ENCODE measurements at regions not wholly inside any gene's neighbourhood (a gene's known extent, or its start where the extent isn't known, plus 50 kb on each side); places are given as distances from the start of the nearest gene placed in this dataset.

GRCh38 chrX:51006064-51006463, 95.5 kb downstream of the BMP15 start:
- no peak for TF ChIP-seq CTCF (IDR thresholded peaks at IDR 0.05)
- TF ChIP-seq POLR2A (IDR thresholded peaks at IDR 0.05): no peak
- ATAC-seq (no peak), DNase-seq (no peak)
- no peaks in the 10 kb centered on the region for H3K4me1 ChIP-seq
- H3K36me3 ChIP-seq: no peaks in the 10 kb centered on the region
- no peak overlapping the region for H3K27ac ChIP-seq
- intact Hi-C loops (cut with DNase I): no loop called here
- no peaks in the 10 kb centered on the region for H3K9me3 ChIP-seq
- no peak overlapping the region for H3K4me3 ChIP-seq
- H3K27me3 ChIP-seq: no peaks in the 10 kb centered on the region

- no peak for ATAC-seq
- no peaks in the 10 kb centered on the region for H3K36me3 ChIP-seq
- H3K27me3 ChIP-seq: no peaks in the 10 kb centered on the region
- TF ChIP-seq POLR2A (IDR thresholded peaks at IDR 0.05) (no peak), CTCF (IDR thresholded peaks at IDR 0.05) (no peak)
- 20% methylated on average over 5 of the region's 5 CpGs for WGBS (ENCODE audit: insufficient coverage, low coverage, low lambda C conversion rate, missing lambda C conversion rate)
- intact Hi-C loops (cut with DNase I): no loop called here
- H3K9me3 ChIP-seq: no peaks in the 10 kb centered on the region
- DNase-seq: no peak
- no peak overlapping the region for H3K4me3 ChIP-seq
- H3K4me1 ChIP-seq: no peaks in the 10 kb centered on the region
- no peak overlapping the region for H3K27ac ChIP-seq
Measured at GRCh38 chrX:51024106-51024696, 113.7 kb downstream of the BMP15 start.

- no peaks in the 10 kb centered on the region for H3K4me1 ChIP-seq
- intact Hi-C loops (cut with DNase I): no loop called here
- no peak for ATAC-seq
- H3K4me3 ChIP-seq: no peak overlapping the region
- H3K27ac ChIP-seq: no peak overlapping the region
- 64% methylated on average over 2 of the region's 3 CpGs for WGBS (ENCODE audit: insufficient coverage, low coverage, low lambda C conversion rate, missing lambda C conversion rate)
- H3K27me3 ChIP-seq: no peaks in the 10 kb centered on the region
- H3K9me3 ChIP-seq: no peaks in the 10 kb centered on the region
- TF ChIP-seq POLR2A (IDR thresholded peaks at IDR 0.05) (no peak), CTCF (IDR thresholded peaks at IDR 0.05) (no peak)
- H3K36me3 ChIP-seq: no peaks in the 10 kb centered on the region
- no peak for DNase-seq
Measured at GRCh38 chrX:51026862-51027261, 116.3 kb downstream of the BMP15 start.

- 71% methylated on average over 3 of the region's 3 CpGs for WGBS (ENCODE audit: insufficient coverage, low coverage, low lambda C conversion rate, missing lambda C conversion rate)
- no peak overlapping the region for H3K27ac ChIP-seq
- DNase-seq: no peak
- no peak for TF ChIP-seq CTCF (IDR thresholded peaks at IDR 0.05)
- H3K27me3 ChIP-seq: no peaks in the 10 kb centered on the region
- no peaks in the 10 kb centered on the region for H3K9me3 ChIP-seq
- no peaks in the 10 kb centered on the region for H3K4me1 ChIP-seq
- H3K36me3 ChIP-seq: no peaks in the 10 kb centered on the region
- intact Hi-C loops (cut with DNase I): no loop called here
- H3K4me3 ChIP-seq: no peak overlapping the region
- ATAC-seq: no peak
Measured at GRCh38 chrX:51035746-51036145, 125.2 kb downstream of the BMP15 start.

GRCh38 chrX:51047950-51048349, 137.4 kb downstream of the BMP15 start:
- no peak for DNase-seq
- no peak overlapping the region for H3K27ac ChIP-seq
- no peaks in the 10 kb centered on the region for H3K9me3 ChIP-seq
- ATAC-seq: no peak
- WGBS (ENCODE audit: insufficient coverage, low coverage, low lambda C conversion rate, missing lambda C conversion rate): 33% methylated on average over 2 of the region's 2 CpGs
- H3K36me3 ChIP-seq: no peaks in the 10 kb centered on the region
- intact Hi-C loops (cut with DNase I): no loop called here
- no peak overlapping the region for H3K4me3 ChIP-seq
- no peaks in the 10 kb centered on the region for H3K27me3 ChIP-seq
- H3K4me1 ChIP-seq: no peaks in the 10 kb centered on the region
- TF ChIP-seq CTCF (IDR thresholded peaks at IDR 0.05) (no peak), POLR2A (IDR thresholded peaks at IDR 0.05) (no peak)
